H1 (cell line): ENCODE measurements at regions not wholly inside any gene's neighbourhood (a gene's known extent, or its start where the extent isn't known, plus 50 kb on each side); places are given as distances from the start of the nearest gene placed in this dataset.

Experiments
- CTCF ChIA-PET: fragments of 300-600 bp; sonication (Branson Sonifier 250); formaldehyde crosslinking; loops from one replicate; lab custom pipeline; 2021; ENCODE audit not compliant: partially characterized antibody; lab: Charles Lee
- POLR2A ChIA-PET: fragments of 300-600 bp; sonication (Branson Sonifier 250); formaldehyde crosslinking; loops from one replicate; lab custom pipeline; 2021; ENCODE audit warnings: inconsistent platforms; ENCODE audit not compliant: partially characterized antibody; lab: Charles Lee
- DNase-seq, 2 experiments: peaks; one replicate each; pipeline versions ENCODE4 v3.0.0 to v3.0.0-alpha.2; 2010 to 2022; ENCODE audit warnings: low spot score in 2 of 2, low read depth in 1 of 2, mixed read lengths in 1 of 2
- FAIRE-seq: peaks from 2 replicates; lab custom pipeline; 2011; peaks lifted over from hg19 to GRCh38; lab: Jason Lieb, UNC
- H2AFZ ChIP-seq: 2 replicates; pipeline ENCODE4 v1.8.1; 2012; ENCODE audit warnings: low read length, inconsistent platforms
- H2AK5ac ChIP-seq: 2 replicates; pipeline ENCODE4 v1.6.1; 2013; ENCODE audit warnings: low read depth, low read length
- H2BK120ac ChIP-seq: replicated peaks from 2 replicates; pipeline ENCODE3; 2013; ENCODE audit warnings: low read depth, low read length, inconsistent platforms
- H2BK12ac ChIP-seq: 2 replicates; pipeline ENCODE4 v1.6.1; 2013; ENCODE audit warnings: low read depth, low read length
- H2BK15ac ChIP-seq: 2 replicates; pipeline ENCODE4 v1.6.1; 2013; ENCODE audit warnings: low read length
- H2BK20ac ChIP-seq: 2 replicates; pipeline ENCODE4 v1.6.1; 2013; ENCODE audit warnings: low read length
- H2BK5ac ChIP-seq: 2 replicates; pipeline ENCODE4 v1.6.1; 2013; ENCODE audit warnings: low read depth, low read length
- H3K14ac ChIP-seq: 2 replicates; pipeline ENCODE4 v1.6.1; 2013; ENCODE audit warnings: inconsistent platforms; ENCODE audit not compliant: insufficient read length
- H3K18ac ChIP-seq: 2 replicates; pipeline ENCODE4 v1.6.1; 2013; ENCODE audit warnings: low read length; ENCODE audit errors: extremely low read depth
- H3K23ac ChIP-seq: 2 replicates; pipeline ENCODE4 v1.6.1; 2013; ENCODE audit warnings: inconsistent platforms; ENCODE audit not compliant: insufficient read length
- H3K23me2 ChIP-seq: 2 replicates; pipeline ENCODE4 v1.6.1; 2013; ENCODE audit warnings: low read depth, low read length
- H3K27ac ChIP-seq: 2 replicates; pipeline ENCODE4 v1.6.1; 2011; ENCODE audit warnings: low read depth, low read length, inconsistent platforms
- H3K27me3 ChIP-seq, 4 experiments: replicated peaks in 1 of 4; 1 replicate in 1 of 4; 2 replicates in 3 of 4; pipeline versions ENCODE4 v1.6.1 to v1.8.1; 2011 to 2013; ENCODE audit warnings: low read length in 3 of 4, mild to moderate bottlenecking in 3 of 4, inconsistent platforms in 2 of 4, mixed read lengths in 2 of 4, moderate library complexity in 1 of 4; ENCODE audit not compliant: control insufficient read depth in 3 of 4, insufficient read depth in 3 of 4; ENCODE audit errors: extremely low read depth in 1 of 4
- H3K36me3 ChIP-seq, 4 experiments: 2 replicates each; pipeline versions ENCODE4 v1.6.1 to v1.8.1; 2011 to 2013; ENCODE audit warnings: mild to moderate bottlenecking in 4 of 4, low read length in 3 of 4, moderate library complexity in 2 of 4, control low read depth in 1 of 4, inconsistent platforms in 1 of 4; ENCODE audit not compliant: insufficient read depth in 4 of 4, control insufficient read depth in 2 of 4
- H3K4ac ChIP-seq: replicated peaks from 2 replicates; pipeline ENCODE3; 2013; ENCODE audit warnings: low read length, low read depth, mixed read lengths, inconsistent platforms; ENCODE audit not compliant: insufficient read length
- H3K4me1 ChIP-seq, 4 experiments: replicated peaks in 1 of 4; 1 replicate in 1 of 4; 2 replicates in 3 of 4; pipeline versions ENCODE4 v1.6.1 to v1.8.1; 2011 to 2013; ENCODE audit warnings: low read length in 3 of 4, inconsistent platforms in 2 of 4, mixed read lengths in 1 of 4; ENCODE audit not compliant: insufficient read depth in 4 of 4, control insufficient read depth in 3 of 4
- H3K4me2 ChIP-seq, 2 experiments: 2 replicates each; pipeline versions ENCODE4 v1.6.1 to v1.8.1; 2011 to 2013; ENCODE audit warnings: low read depth in 2 of 2, low read length in 2 of 2, control low read depth in 1 of 2, inconsistent platforms in 1 of 2, mild to moderate bottlenecking in 1 of 2; ENCODE audit not compliant: insufficient read depth in 1 of 2
- H3K4me3 ChIP-seq, 4 experiments: fragments of 200-600, 300-600 bp in 1 of 4; sonication (generic), shearing (Covaris generic), sonication (Bioruptor Twin) in 1 of 4; 2 replicates each; pipeline versions ENCODE4 v1.5.1 to v1.8.1; 2011 to 2016; ENCODE audit warnings: low read length in 4 of 4, low read depth in 3 of 4, control low read depth in 2 of 4, inconsistent platforms in 2 of 4, mild to moderate bottlenecking in 2 of 4, mixed read lengths in 1 of 4, moderate library complexity in 1 of 4; ENCODE audit not compliant: insufficient read depth in 2 of 4; ENCODE audit errors: extremely low read depth in 1 of 4
- H3K56ac ChIP-seq: replicated peaks from 2 replicates; pipeline ENCODE3; 2013; ENCODE audit warnings: low read depth, mild to moderate bottlenecking, mixed read lengths, low read length, inconsistent platforms; ENCODE audit not compliant: insufficient read length
- H3K79me1 ChIP-seq: 2 replicates; pipeline ENCODE4 v1.6.1; 2013; ENCODE audit warnings: low read depth, low read length, control low read depth
- H3K79me2 ChIP-seq, 2 experiments: 2 replicates each; pipeline versions ENCODE4 v1.6.1 to v1.8.1; 2012 to 2013; ENCODE audit warnings: low read length in 2 of 2, mild to moderate bottlenecking in 2 of 2, inconsistent platforms in 1 of 2; ENCODE audit not compliant: insufficient read depth in 2 of 2, control insufficient read depth in 1 of 2
- H3K9ac ChIP-seq, 4 experiments: replicated peaks in 1 of 4; 1 replicate in 1 of 4; 2 replicates in 3 of 4; pipeline versions ENCODE4 v1.6.1 to v1.8.1; 2011 to 2013; ENCODE audit warnings: low read depth in 3 of 4, low read length in 3 of 4, control low read depth in 2 of 4, mild to moderate bottlenecking in 2 of 4, moderate library complexity in 2 of 4, inconsistent platforms in 1 of 4; ENCODE audit errors: extremely low read depth in 1 of 4
- H3K9me3 ChIP-seq, 2 experiments: 2 replicates each; pipeline versions ENCODE4 v1.6.1 to v1.8.1; 2012 to 2013; ENCODE audit warnings: mild to moderate bottlenecking in 2 of 2, moderate library complexity in 2 of 2, control low read depth in 1 of 2, inconsistent platforms in 1 of 2, low read depth in 1 of 2, low read length in 1 of 2, mixed read lengths in 1 of 2; ENCODE audit not compliant: insufficient read depth in 2 of 2
- H4K20me1 ChIP-seq, 2 experiments: replicated peaks in 1 of 2; 2 replicates each; pipeline versions ENCODE3 to v1.8.1; 2011 to 2013; ENCODE audit warnings: inconsistent platforms in 2 of 2, low read length in 2 of 2, mild to moderate bottlenecking in 1 of 2; ENCODE audit not compliant: insufficient read depth in 2 of 2, control insufficient read depth in 1 of 2
- H4K5ac ChIP-seq: 2 replicates; pipeline ENCODE4 v1.6.1; 2013; ENCODE audit warnings: low read length, low read depth, mixed read lengths, inconsistent platforms; ENCODE audit not compliant: insufficient read length
- H4K8ac ChIP-seq: 2 replicates; pipeline ENCODE4 v1.8.0; 2013; ENCODE audit warnings: mild to moderate bottlenecking, moderate library complexity, low read length, inconsistent platforms; ENCODE audit not compliant: insufficient read depth; ENCODE audit errors: extremely low read depth
- H4K91ac ChIP-seq: replicated peaks from 2 replicates; pipeline ENCODE3; 2013; ENCODE audit warnings: low read length, mixed read lengths, inconsistent platforms; ENCODE audit not compliant: insufficient read length
- CHD1 ChIP-seq: IDR thresholded peaks from 2 replicates; pipeline ENCODE4 v1.6.1; 2012; ENCODE audit warnings: low read depth, low read length, improper control_type of control experiment
- EGR1 ChIP-seq: IDR thresholded peaks from 2 replicates; pipeline ENCODE4 v1.6.1; 2011; ENCODE audit warnings: low read depth, low read length, borderline replicate concordance
- MAX ChIP-seq: IDR thresholded peaks from 2 replicates; pipeline ENCODE4 v1.6.1; 2012; ENCODE audit warnings: inconsistent platforms
- SP1 ChIP-seq: IDR thresholded peaks from 2 replicates; pipeline ENCODE4 v1.6.1; 2011; ENCODE audit warnings: low read depth, low read length
- WGBS, 2 experiments: shearing (Covaris generic) in 1 of 2; methylation state at CpG; one replicate each; pipeline versions ENCODE4 v1.1.6 to v1.1.7; 2013 to 2015; ENCODE audit warnings: low lambda C conversion rate in 2 of 2, mixed read lengths in 2 of 2, inconsistent platforms in 1 of 2, low coverage in 1 of 2, missing lambda C conversion rate in 1 of 2; ENCODE audit not compliant: insufficient replicate concordance in 2 of 2, insufficient coverage in 1 of 2, insufficient read length in 1 of 2; ENCODE audit errors: extremely low coverage in 1 of 2, missing lambda C conversion rate in 1 of 2; 5-methylcytosine and 5-hydroxymethylcytosine counted together

GRCh38 chr2:205902041-205902899 is 183.7 kb downstream of the INO80D start:
- no peak for TF ChIP-seq MAX
- no peak for TF ChIP-seq CHD1
- TF ChIP-seq SP1, result no peak
- TF ChIP-seq EGR1, result no peak
- no peaks in the 10 kb centered on the region for H3K36me3 ChIP-seq
- no peaks in the 10 kb centered on the region for H3K79me1 ChIP-seq
- H2AK5ac ChIP-seq, result no peak overlapping the region
- no peaks in the 10 kb centered on the region for H3K27me3 ChIP-seq
- no peak overlapping the region for H2BK120ac ChIP-seq
- H2AFZ ChIP-seq, result no peak overlapping the region
- no peaks in the 10 kb centered on the region for H3K4me1 ChIP-seq
- no peak overlapping the region for H3K9ac ChIP-seq
- H3K4ac ChIP-seq, result no peak overlapping the region
- no peak overlapping the region for H4K5ac ChIP-seq
- H3K27ac ChIP-seq, result no peak overlapping the region
- H2BK20ac ChIP-seq, result no peak overlapping the region
- H3K23me2 ChIP-seq, result no peaks in the 10 kb centered on the region
- no peak overlapping the region for H3K18ac ChIP-seq
- H4K20me1 ChIP-seq, result no peaks in the 10 kb centered on the region
- no peak overlapping the region for H3K4me3 ChIP-seq
- H3K4me2 ChIP-seq, result no peak overlapping the region
- no peak overlapping the region for H2BK12ac ChIP-seq
- no peak for DNase-seq
- FAIRE-seq, result no peak
- no peak overlapping the region for H3K14ac ChIP-seq
- 88% methylated on average over 15 of the region's 15 CpGs; no CpG with 5 or more reads in 1 of the 2 experiments for WGBS, 2 experiments
- POLR2A ChIA-PET, result no interaction called here
- no peak overlapping the region for H4K8ac ChIP-seq
- CTCF ChIA-PET, result interaction anchor here (0.7 to 8.2 kb wide), 9 partner anchors 10 to 404 kb away, joined by 3 to 83 read pairs (median 6); no protein-coding TSS in a partner anchor
- H3K9me3 ChIP-seq, result no peaks in the 10 kb centered on the region
- H3K56ac ChIP-seq, result no peak overlapping the region
- no peak overlapping the region for H4K91ac ChIP-seq
- H3K79me2 ChIP-seq, result no peaks in the 10 kb centered on the region
- no peak overlapping the region for H3K23ac ChIP-seq
- no peak overlapping the region for H2BK5ac ChIP-seq
- no peak overlapping the region for H2BK15ac ChIP-seq
